ENCODE measurements at regions not wholly inside any gene's neighbourhood (a gene's known extent, or its start where the extent isn't known, plus 50 kb on each side); places are given as distances from the start of the nearest gene placed in this dataset.
"Not testable (repeated sequence)": the region's sequence is repeated elsewhere in the genome, so short reads cannot be mapped to it uniquely, and the experiment has no call there.

- POLR2A ChIA-PET, ATAC-seq, H3K27ac Mint-ChIP-seq, H3K4me1 Mint-ChIP-seq, DNase-seq, H3K4me3 Mint-ChIP-seq, H3K36me3 Mint-ChIP-seq, H3K9me3 Mint-ChIP-seq, H3K27me3 Mint-ChIP-seq: not testable (repeated sequence)
These were observed 156.4 kb downstream of the SPATA31A6 start for GRCh38 chr9:42339671-42340434.

GRCh38 chr9:42340435-42340723 is 156.9 kb downstream of the SPATA31A6 start:
- POLR2A ChIA-PET, H3K9me3 Mint-ChIP-seq: not testable (repeated sequence)

DNA sequence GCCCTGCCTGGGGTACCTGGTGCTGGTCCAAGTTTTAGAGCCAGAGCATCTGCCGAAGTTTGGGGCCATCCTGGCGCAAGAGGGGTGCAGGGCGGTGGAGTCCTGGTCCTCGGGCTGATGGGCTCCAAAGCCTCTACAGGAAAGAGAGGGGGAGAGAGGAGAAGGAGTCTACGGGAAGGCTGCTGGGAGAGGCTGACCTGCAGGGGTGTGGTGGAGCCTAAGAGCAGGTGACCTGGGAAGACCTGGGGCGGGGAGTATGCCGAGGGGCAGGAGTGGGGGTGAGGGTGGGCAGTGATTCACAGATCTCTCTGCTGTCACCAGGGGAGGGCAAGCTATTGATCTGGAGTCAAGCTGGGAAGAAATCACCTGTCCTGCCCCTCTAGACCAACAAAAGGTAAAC is 158.4 kb downstream of the SPATA31A6 start:
- H3K36me3 Mint-ChIP-seq, H3K27ac Mint-ChIP-seq, H3K9me3 Mint-ChIP-seq, POLR2A ChIA-PET, DNase-seq, H3K27me3 Mint-ChIP-seq, ATAC-seq, H3K4me1 Mint-ChIP-seq, H3K4me3 Mint-ChIP-seq: not testable (repeated sequence)

More at GRCh38 chr9:42340435-42340723, 156.9 kb downstream of the SPATA31A6 start:
- H3K4me3 Mint-ChIP-seq, ATAC-seq, H3K36me3 Mint-ChIP-seq, H3K27ac Mint-ChIP-seq, H3K27me3 Mint-ChIP-seq, H3K4me1 Mint-ChIP-seq, DNase-seq: not testable (repeated sequence)

- POLR2A ChIA-PET, H3K9me3 Mint-ChIP-seq, H3K27me3 Mint-ChIP-seq, H3K27ac Mint-ChIP-seq, DNase-seq, ATAC-seq, H3K36me3 Mint-ChIP-seq, H3K4me3 Mint-ChIP-seq, H3K4me1 Mint-ChIP-seq: not testable (repeated sequence)
These were observed 158.8 kb downstream of the SPATA31A6 start for GRCh38 chr9:42342297-42342696.

DNA sequence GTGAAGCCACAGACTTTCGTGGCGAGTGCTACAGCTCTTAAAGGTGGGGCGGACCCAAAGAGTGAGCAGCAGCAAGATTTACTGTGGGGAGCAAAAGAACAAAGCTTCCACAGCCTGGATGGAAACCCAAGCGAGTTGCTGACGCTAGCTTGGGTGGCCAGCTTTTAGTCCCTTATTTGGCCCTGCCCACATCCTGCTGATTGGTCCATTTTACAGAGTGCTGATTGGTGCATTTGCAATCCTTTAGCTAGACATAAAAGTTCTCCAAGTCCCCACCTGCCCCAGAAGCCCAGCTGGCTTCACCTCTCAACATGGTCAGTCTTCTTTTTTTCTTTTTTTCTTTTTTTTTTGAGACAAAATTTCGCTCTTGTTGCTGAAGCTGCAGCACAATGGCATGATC is 161.0 kb downstream of the SPATA31A6 start:
- H3K27me3 Mint-ChIP-seq, POLR2A ChIA-PET, H3K36me3 Mint-ChIP-seq, H3K4me3 Mint-ChIP-seq, H3K9me3 Mint-ChIP-seq, DNase-seq, H3K4me1 Mint-ChIP-seq, ATAC-seq, H3K27ac Mint-ChIP-seq: not testable (repeated sequence)

DNA sequence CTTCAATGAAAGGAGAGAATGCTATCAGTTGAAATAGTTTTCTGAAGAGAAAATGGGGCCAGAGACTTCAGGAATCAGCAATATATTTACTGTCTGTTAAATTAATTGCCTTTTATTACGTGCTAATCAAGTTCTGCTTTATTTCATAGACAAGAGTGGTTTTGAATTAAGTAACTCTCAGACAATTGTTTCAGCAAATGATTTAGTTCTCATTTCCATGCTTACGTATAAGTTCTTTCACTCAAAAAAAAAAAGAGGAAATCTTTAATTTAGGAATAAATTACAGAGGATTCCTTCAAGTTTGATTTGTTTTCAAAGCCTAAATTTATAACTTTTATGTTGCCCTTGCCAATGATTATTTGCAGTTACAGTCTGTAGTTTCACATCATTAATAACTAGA is 163.5 kb downstream of the SPATA31A6 start:
- ATAC-seq, H3K4me3 Mint-ChIP-seq, H3K4me1 Mint-ChIP-seq, H3K27me3 Mint-ChIP-seq, DNase-seq, POLR2A ChIA-PET, H3K9me3 Mint-ChIP-seq, H3K36me3 Mint-ChIP-seq, H3K27ac Mint-ChIP-seq: not testable (repeated sequence)

DNA sequence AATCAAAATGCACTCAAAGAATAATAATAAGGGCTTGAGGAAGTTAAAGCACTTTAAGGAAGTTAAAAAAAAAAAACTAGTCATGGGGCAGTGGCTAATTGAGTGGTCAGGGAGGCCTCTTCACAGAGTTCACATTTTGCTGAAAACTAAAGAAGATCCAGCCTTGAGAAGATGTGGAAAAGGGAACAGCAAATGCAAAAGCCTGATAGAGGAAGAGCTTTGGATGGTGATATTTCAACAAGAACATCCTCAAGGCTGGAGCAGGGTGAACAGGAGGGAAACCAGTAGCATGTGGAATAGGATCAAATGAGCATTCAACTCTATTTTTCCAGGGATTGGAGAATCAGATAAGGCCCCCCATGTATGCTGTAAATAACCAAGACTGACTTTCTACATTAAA is 165.7 kb downstream of the SPATA31A6 start:
- H3K4me1 Mint-ChIP-seq, DNase-seq, H3K27me3 Mint-ChIP-seq, H3K36me3 Mint-ChIP-seq, ATAC-seq, H3K9me3 Mint-ChIP-seq, H3K27ac Mint-ChIP-seq, H3K4me3 Mint-ChIP-seq, POLR2A ChIA-PET: not testable (repeated sequence)

DNA sequence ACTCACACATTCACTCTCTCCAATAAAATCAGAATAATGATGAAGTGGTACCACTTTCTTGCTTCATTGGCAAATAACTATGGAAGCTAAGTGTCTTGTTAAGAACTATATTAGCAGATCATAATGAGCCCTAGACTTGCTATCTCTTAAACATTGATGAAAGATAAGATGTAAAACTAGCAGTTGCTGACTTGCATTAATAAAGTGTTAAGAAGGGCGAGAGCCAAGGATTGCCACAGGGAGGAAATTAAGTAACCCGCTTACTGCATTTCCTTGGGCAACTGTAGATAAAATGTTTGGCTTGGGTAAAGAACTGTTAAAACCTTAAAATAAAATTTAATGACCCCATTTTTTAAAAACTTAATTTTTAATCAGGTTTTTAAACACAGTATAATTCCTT is 167.0 kb downstream of the SPATA31A6 start:
- H3K27me3 Mint-ChIP-seq, H3K4me1 Mint-ChIP-seq, POLR2A ChIA-PET: not testable (repeated sequence)

DNA sequence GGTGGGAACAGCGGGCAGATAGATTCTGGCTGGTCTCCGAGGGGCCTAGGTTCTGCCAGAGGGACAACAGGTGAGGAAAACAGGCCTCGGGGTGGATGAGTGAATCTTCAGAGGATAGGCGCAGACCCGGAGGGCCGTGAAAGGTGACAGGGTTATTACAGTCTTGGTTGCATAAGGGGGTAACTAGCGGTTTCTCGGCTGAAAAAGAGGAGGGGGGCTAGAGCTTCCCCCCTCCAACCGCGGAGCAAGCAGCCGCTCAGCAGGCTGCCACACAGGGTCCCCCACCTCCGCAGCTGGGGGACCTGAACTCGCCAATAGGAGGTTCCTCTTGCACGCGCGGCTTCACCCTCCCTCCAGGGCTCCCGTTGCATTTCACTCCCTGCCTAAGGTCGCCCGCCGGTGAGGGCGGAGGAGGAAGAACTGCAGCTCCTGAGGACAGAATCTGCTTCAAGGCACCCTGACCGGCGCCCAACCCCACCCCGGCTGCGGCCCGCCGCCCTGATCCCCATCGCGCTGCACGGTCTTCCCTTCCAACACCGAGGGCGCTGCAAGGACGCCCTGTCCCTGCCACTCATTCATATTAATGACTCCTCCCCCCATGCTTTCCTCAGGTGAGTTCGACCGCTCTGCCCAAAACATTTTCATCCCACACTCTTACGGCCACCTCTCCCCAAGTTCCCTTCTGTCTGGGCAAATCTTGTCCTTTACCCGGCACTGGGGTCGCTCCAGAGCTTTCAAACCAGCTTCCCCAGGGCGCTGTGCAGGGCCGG is 174.3 kb downstream of the SPATA31A6 start:
- ATAC-seq, H3K36me3 Mint-ChIP-seq, DNase-seq, H3K9me3 Mint-ChIP-seq, POLR2A ChIA-PET: not testable (repeated sequence)
- H3K4me1 Mint-ChIP-seq = peaks cover 2 to 17% (median 3%) of the 10 kb centered on the region in 4 donors
- peak overlapping the region in 8 of 10 donors; percentile 5 to 63 (median 32) for H3K4me3 Mint-ChIP-seq
- peaks cover 8 to 21% (median 12%) of the 10 kb centered on the region in 5 donors for H3K27me3 Mint-ChIP-seq
- H3K27ac Mint-ChIP-seq = peak overlapping the region in 1 of 10 donors; percentile 67

More for the DNA sequence above, 167.0 kb downstream of the SPATA31A6 start:
- DNase-seq, H3K9me3 Mint-ChIP-seq, H3K4me3 Mint-ChIP-seq, H3K27ac Mint-ChIP-seq, H3K36me3 Mint-ChIP-seq, ATAC-seq: not testable (repeated sequence)

DNA sequence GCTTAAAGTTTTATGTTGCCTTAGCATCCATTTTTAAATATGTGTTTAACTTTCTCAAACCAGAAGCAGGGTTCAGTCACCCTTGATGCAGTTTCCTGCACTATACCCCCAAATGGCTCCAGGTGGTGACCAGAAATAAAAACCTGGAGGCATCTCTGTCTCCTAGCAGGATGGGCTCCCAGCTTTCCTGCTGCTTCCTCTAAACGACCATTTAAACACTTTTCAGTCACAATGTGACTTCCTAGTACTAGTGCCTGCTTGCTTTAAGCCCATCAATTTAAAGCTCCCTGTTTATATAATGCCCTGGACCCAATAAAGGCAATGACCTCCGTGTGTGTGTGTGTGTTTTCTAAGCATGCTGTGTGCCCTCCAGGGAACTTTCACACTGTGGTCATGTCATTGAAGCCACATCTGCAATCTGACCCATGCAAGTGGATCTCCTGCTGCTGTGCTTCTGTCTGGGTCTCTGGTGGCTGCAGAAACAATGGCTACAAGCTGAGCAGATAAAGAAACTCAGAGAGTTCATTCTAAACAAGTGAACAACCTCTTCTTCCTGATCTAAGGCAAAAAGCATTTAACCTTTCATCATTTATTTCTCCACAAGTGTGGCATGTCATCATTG is 175.3 kb downstream of the SPATA31A6 start:
- ATAC-seq, H3K36me3 Mint-ChIP-seq, H3K27ac Mint-ChIP-seq, DNase-seq, H3K9me3 Mint-ChIP-seq, POLR2A ChIA-PET: not testable (repeated sequence)
- Mint-ChIP-seq H3K4me3 (peak overlapping the region in 2 of 10 donors; percentile 31 to 53), H3K4me1 (peaks cover 2 to 17% (median 3%) of the 10 kb centered on the region in 4 donors), H3K27me3 (peaks cover 10 to 21% (median 14%) of the 10 kb centered on the region in 5 donors)

DNA sequence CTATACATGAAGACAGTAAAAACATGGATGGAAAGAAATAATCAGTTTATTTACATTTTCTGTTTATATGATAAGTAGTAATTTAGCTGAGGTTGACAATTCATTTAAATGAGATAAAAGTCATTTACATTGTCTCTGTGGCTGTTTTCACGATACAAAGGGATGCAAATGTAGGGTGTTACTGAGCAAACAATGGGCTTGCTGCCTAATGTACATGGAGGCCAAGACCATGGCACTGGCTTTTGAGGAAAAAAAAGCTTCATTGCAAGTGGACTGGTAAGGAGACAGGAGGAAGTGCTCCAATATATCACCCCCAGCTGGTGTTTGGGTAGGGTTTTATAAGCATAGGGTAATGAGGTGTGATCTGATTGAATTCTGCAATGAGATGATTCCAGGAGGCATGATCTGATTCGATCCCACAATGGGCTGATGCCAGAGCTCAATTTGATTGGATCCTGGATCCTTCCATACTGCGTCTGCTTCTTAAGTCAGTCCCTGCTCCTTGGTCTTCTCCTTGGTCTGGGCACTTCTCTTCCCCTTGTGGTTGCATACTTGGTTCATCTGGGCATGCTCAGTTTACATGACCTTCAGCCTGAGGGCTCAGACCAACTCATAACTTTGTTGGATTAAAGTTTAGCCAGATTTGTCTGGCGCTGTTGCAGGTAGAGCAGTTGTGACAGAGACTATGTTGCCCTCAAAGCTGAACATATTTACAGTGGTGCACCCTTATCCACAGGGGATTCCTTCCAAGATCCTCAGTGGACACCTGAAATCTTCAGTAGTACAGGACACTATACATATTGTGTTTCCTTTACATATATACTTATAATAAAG is 181.2 kb downstream of the SPATA31A6 start:
- ATAC-seq, POLR2A ChIA-PET, DNase-seq, H3K4me1 Mint-ChIP-seq, H3K36me3 Mint-ChIP-seq, H3K27ac Mint-ChIP-seq, H3K4me3 Mint-ChIP-seq: not testable (repeated sequence)
- Mint-ChIP-seq H3K27me3 (peaks cover 0 to 10% (median 0%) of the 10 kb centered on the region in 5 donors), H3K9me3 (peaks cover 0 to 13% (median 0%) of the 10 kb centered on the region in 9 donors)

- ATAC-seq, H3K36me3 Mint-ChIP-seq, H3K4me3 Mint-ChIP-seq, POLR2A ChIA-PET, H3K27ac Mint-ChIP-seq, H3K4me1 Mint-ChIP-seq, DNase-seq: not testable (repeated sequence)
- H3K9me3 Mint-ChIP-seq = peaks cover 0 to 13% (median 0%) of the 10 kb centered on the region in 9 donors
- peaks cover 0 to 10% (median 0%) of the 10 kb centered on the region in 5 donors for H3K27me3 Mint-ChIP-seq
These were observed 181.9 kb downstream of the SPATA31A6 start for GRCh38 chr9:42365244-42365945.

Data from naive thymus-derived CD8-positive, alpha-beta T cell (primary cell).